ENCODE measurements at regions not wholly inside any gene's neighbourhood (a gene's known extent, or its start where the extent isn't known, plus 50 kb on each side); places are given as distances from the start of the nearest gene placed in this dataset.
A peak's percentile ranks its signal among the peaks of the same experiment; 100 is the strongest.

- DNase-seq (ENCODE audit: low read depth), result no peak
- no peak for TF ChIP-seq CTCF (IDR thresholded peaks at IDR 0.05; ENCODE audit: insufficient read depth, low read length)
- no peak overlapping the region for H3K4me3 ChIP-seq (ENCODE audit: low read depth, low read length)
Measured at GRCh38 chr13:34430294-34430693, 511.8 kb upstream of the NBEA start.

- DNase-seq (ENCODE audit: low read depth), result no peak
- no peak overlapping the region for H3K4me3 ChIP-seq (ENCODE audit: low read depth, low read length)
- TF ChIP-seq CTCF (IDR thresholded peaks at IDR 0.05; ENCODE audit: insufficient read depth, low read length), result no peak
Measured at GRCh38 chr13:34431827-34432581, 510.1 kb upstream of the NBEA start.

- TF ChIP-seq CTCF (IDR thresholded peaks at IDR 0.05; ENCODE audit: insufficient read depth, low read length), result no peak
- DNase-seq (ENCODE audit: low read depth), result no peak
- H3K4me3 ChIP-seq (ENCODE audit: low read depth, low read length), result no peak overlapping the region
Measured at GRCh38 chr13:34435338-34435737, 506.7 kb upstream of the NBEA start.

GRCh38 chr13:34437873-34438272, 504.2 kb upstream of the NBEA start:
- TF ChIP-seq CTCF (IDR thresholded peaks at IDR 0.05; ENCODE audit: insufficient read depth, low read length), result no peak
- no peak for DNase-seq (ENCODE audit: low read depth)
- no peak overlapping the region for H3K4me3 ChIP-seq (ENCODE audit: low read depth, low read length)

GRCh38 chr13:34452831-34453230, 489.2 kb upstream of the NBEA start:
- no peak for TF ChIP-seq CTCF (IDR thresholded peaks at IDR 0.05; ENCODE audit: insufficient read depth, low read length)
- no peak for DNase-seq (ENCODE audit: low read depth)
- H3K4me3 ChIP-seq (ENCODE audit: low read depth, low read length), result no peak overlapping the region

- TF ChIP-seq CTCF (IDR thresholded peaks at IDR 0.05; ENCODE audit: insufficient read depth, low read length), result no peak
- no peak overlapping the region for H3K4me3 ChIP-seq (ENCODE audit: low read depth, low read length)
- peak; percentile 74 for DNase-seq (ENCODE audit: low read depth)
Measured at GRCh38 chr13:34458756-34459715, 483.0 kb upstream of the NBEA start.
